ENCODE measurements at regions not wholly inside any gene's neighbourhood (a gene's known extent, or its start where the extent isn't known, plus 50 kb on each side); places are given as distances from the start of the nearest gene placed in this dataset.

GRCh38 chr1:219088778-219089557, 84.7 kb upstream of the LYPLAL1 start:
- Histone ChIP-seq H4K20me1 (ENCODE audit: insufficient read depth) (no peaks in the 10 kb centered on the region), H3K27ac (no peak overlapping the region), H3K9ac (no peak overlapping the region), H3K4me3 (IDR thresholded peaks at IDR 0.05; ENCODE audit: insufficient read depth, low read depth, low read length) (no peak overlapping the region), H2AFZ (ENCODE audit: low read depth) (no peak overlapping the region), H3K27me3 (ENCODE audit: insufficient read depth, low read depth) (no peaks in the 10 kb centered on the region), H3K79me2 (ENCODE audit: insufficient read depth, low read depth) (no peaks in the 10 kb centered on the region), H3K4me1 (ENCODE audit: low read depth, poor library complexity, severe bottlenecking) (no peaks in the 10 kb centered on the region), H3K36me3 (ENCODE audit: insufficient read depth) (no peaks in the 10 kb centered on the region), H3K4me2 (no peak overlapping the region)
- TF ChIP-seq CTCF (conservative IDR thresholded peaks at IDR 0.05; ENCODE audit: low read depth, low read length): no peak

GRCh38 chr1:219090607-219091006, 83.1 kb upstream of the LYPLAL1 start:
- Histone ChIP-seq H3K4me3 (IDR thresholded peaks at IDR 0.05; ENCODE audit: insufficient read depth, low read depth, low read length) (no peak overlapping the region), H2AFZ (ENCODE audit: low read depth) (no peak overlapping the region), H4K20me1 (ENCODE audit: insufficient read depth) (no peaks in the 10 kb centered on the region), H3K4me2 (no peak overlapping the region), H3K36me3 (ENCODE audit: insufficient read depth) (no peaks in the 10 kb centered on the region), H3K27ac (no peak overlapping the region), H3K27me3 (ENCODE audit: insufficient read depth, low read depth) (no peaks in the 10 kb centered on the region), H3K4me1 (ENCODE audit: low read depth, poor library complexity, severe bottlenecking) (no peaks in the 10 kb centered on the region), H3K79me2 (ENCODE audit: insufficient read depth, low read depth) (no peaks in the 10 kb centered on the region), H3K9ac (no peak overlapping the region)
- no peak for TF ChIP-seq CTCF (conservative IDR thresholded peaks at IDR 0.05; ENCODE audit: low read depth, low read length)

- H3K79me2 ChIP-seq (ENCODE audit: insufficient read depth, low read depth): no peaks in the 10 kb centered on the region
- TF ChIP-seq CTCF (conservative IDR thresholded peaks at IDR 0.05; ENCODE audit: low read depth, low read length): no peak
- no peaks in the 10 kb centered on the region for H4K20me1 ChIP-seq (ENCODE audit: insufficient read depth)
- no peaks in the 10 kb centered on the region for H3K4me1 ChIP-seq (ENCODE audit: low read depth, poor library complexity, severe bottlenecking)
- no peak overlapping the region for H2AFZ ChIP-seq (ENCODE audit: low read depth)
- no peak overlapping the region for H3K4me3 ChIP-seq (IDR thresholded peaks at IDR 0.05; ENCODE audit: insufficient read depth, low read depth, low read length)
- no peaks in the 10 kb centered on the region for H3K36me3 ChIP-seq (ENCODE audit: insufficient read depth)
- H3K4me2 ChIP-seq: no peak overlapping the region
- H3K9ac ChIP-seq: no peak overlapping the region
- H3K27me3 ChIP-seq (ENCODE audit: insufficient read depth, low read depth): no peaks in the 10 kb centered on the region
- H3K27ac ChIP-seq: no peak overlapping the region
These were observed 81.5 kb upstream of the LYPLAL1 start for GRCh38 chr1:219092206-219092605.

- H2AFZ ChIP-seq (ENCODE audit: low read depth): no peak overlapping the region
- H3K4me1 ChIP-seq (ENCODE audit: low read depth, poor library complexity, severe bottlenecking): no peaks in the 10 kb centered on the region
- no peaks in the 10 kb centered on the region for H4K20me1 ChIP-seq (ENCODE audit: insufficient read depth)
- no peaks in the 10 kb centered on the region for H3K79me2 ChIP-seq (ENCODE audit: insufficient read depth, low read depth)
- no peak overlapping the region for H3K4me3 ChIP-seq (IDR thresholded peaks at IDR 0.05; ENCODE audit: insufficient read depth, low read depth, low read length)
- no peak for TF ChIP-seq CTCF (conservative IDR thresholded peaks at IDR 0.05; ENCODE audit: low read depth, low read length)
- H3K36me3 ChIP-seq (ENCODE audit: insufficient read depth): no peaks in the 10 kb centered on the region
- H3K4me2 ChIP-seq: no peak overlapping the region
- H3K27me3 ChIP-seq (ENCODE audit: insufficient read depth, low read depth): no peaks in the 10 kb centered on the region
- H3K27ac ChIP-seq: no peak overlapping the region
- H3K9ac ChIP-seq: no peak overlapping the region
These were observed 74.4 kb upstream of the LYPLAL1 start for GRCh38 chr1:219099307-219099706.

All from KMS-11 (cell line).